ENCODE measurements at regions not wholly inside any gene's neighbourhood (a gene's known extent, or its start where the extent isn't known, plus 50 kb on each side); places are given as distances from the start of the nearest gene placed in this dataset.

DNA sequence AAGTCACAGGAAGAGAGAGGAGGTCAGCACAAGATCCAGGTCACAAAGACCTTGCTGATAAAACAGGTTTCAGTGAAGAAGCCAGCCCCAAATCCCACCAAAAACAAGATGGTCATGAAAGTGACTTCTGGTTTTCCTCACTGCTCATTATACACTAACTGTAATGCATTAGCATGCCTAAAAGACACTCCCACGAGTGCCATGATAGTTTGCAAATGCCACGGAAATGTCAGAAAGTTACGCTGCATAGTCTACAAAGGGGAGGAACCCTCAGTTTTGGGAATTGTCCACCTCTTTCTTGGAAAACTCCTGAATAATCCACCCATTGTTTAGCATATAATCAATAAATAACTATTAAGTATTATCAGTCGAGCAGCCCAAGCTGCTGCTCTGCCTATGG is 427.2 kb downstream of the RFPL4B start:
- no peaks in the 10 kb centered on the region for H3K9me3 ChIP-seq
- intact Hi-C loops (cut with DNase I) = loop anchor here in 2 of 4 donors (10.0 kb wide), 1 partner anchor 1130 kb away; no protein-coding TSS in a partner anchor
- H3K4me1 ChIP-seq (ENCODE audit: insufficient read depth) = no peaks in the 10 kb centered on the region
- H3K36me3 ChIP-seq = no peaks in the 10 kb centered on the region
- TF ChIP-seq CTCF (IDR thresholded peaks at IDR 0.05) (no peak), POLR2A (IDR thresholded peaks at IDR 0.05) (no peak), EP300 (IDR thresholded peaks at IDR 0.05) (no peak)
- H3K4me3 ChIP-seq = no peak overlapping the region
- H3K27me3 ChIP-seq = no peaks in the 10 kb centered on the region
- no peak for DNase-seq
- no peak overlapping the region for H3K27ac ChIP-seq
- WGBS, 3 donors = 74 to 82% (median 79%) methylated on average over 4 of the region's 4 CpGs

- TF ChIP-seq EP300 (IDR thresholded peaks at IDR 0.05) = no peak
- peak; percentile 40 to 80 (median 79) for TF ChIP-seq CTCF (IDR thresholded peaks at IDR 0.05)
- Histone ChIP-seq H3K9me3 (no peaks in the 10 kb centered on the region), H3K27ac (no peak overlapping the region), H3K4me1 (ENCODE audit: insufficient read depth) (no peaks in the 10 kb centered on the region), H3K27me3 (no peaks in the 10 kb centered on the region), H3K4me3 (no peak overlapping the region), H3K36me3 (no peaks in the 10 kb centered on the region)
- peak; percentile 51 to 80 (median 68) for DNase-seq
- intact Hi-C loops (cut with DNase I) = no loop called here
- 28 to 36% (median 32%) methylated on average over 9 of the region's 9 CpGs for WGBS, 3 donors
Measured at GRCh38 chr6:112780498-112781096, 433.5 kb downstream of the RFPL4B start.

- DNase-seq = no peak
- no peak for TF ChIP-seq EP300 (IDR thresholded peaks at IDR 0.05)
- no peak for TF ChIP-seq CTCF (IDR thresholded peaks at IDR 0.05)
- no peak for TF ChIP-seq POLR2A (IDR thresholded peaks at IDR 0.05)
- no peaks in the 10 kb centered on the region for H3K36me3 ChIP-seq
- WGBS, 3 donors = 77 to 87% (median 80%) methylated on average over 2 of the region's 2 CpGs
- intact Hi-C loops (cut with DNase I) = no loop called here
- no peak overlapping the region for H3K27ac ChIP-seq
- H3K4me1 ChIP-seq (ENCODE audit: insufficient read depth) = no peaks in the 10 kb centered on the region
- no peaks in the 10 kb centered on the region for H3K27me3 ChIP-seq
- no peaks in the 10 kb centered on the region for H3K9me3 ChIP-seq
- H3K4me3 ChIP-seq = no peak overlapping the region
Measured at GRCh38 chr6:112781241-112781640, 434.1 kb downstream of the RFPL4B start.

DNA sequence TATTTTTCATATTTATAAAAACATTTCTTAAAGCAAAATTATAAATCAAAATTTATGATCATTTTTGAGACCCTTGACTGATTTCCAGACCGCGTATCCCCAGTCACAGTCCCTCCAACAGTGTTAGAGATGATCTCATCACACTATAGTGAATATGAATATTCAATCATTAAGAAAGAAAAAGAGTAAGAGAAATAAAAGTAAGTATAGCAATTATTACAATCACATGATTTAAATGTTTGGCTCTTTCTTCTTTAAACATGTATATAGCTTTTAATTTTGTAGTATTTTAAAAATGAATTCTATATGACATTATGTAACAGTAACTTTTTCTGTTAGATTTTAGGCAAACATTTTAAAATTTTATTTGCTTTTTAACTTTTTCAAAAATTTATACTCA is 438.3 kb downstream of the RFPL4B start:
- H3K36me3 ChIP-seq = no peaks in the 10 kb centered on the region
- 93 to 96% (median 94%) methylated on average over 2 of the region's 2 CpGs for WGBS, 3 donors
- TF ChIP-seq CTCF (IDR thresholded peaks at IDR 0.05) (no peak), POLR2A (IDR thresholded peaks at IDR 0.05) (no peak), EP300 (IDR thresholded peaks at IDR 0.05) (no peak)

More for the DNA sequence above, 438.3 kb downstream of the RFPL4B start:
- Histone ChIP-seq H3K9me3 (no peaks in the 10 kb centered on the region), H3K4me1 (ENCODE audit: insufficient read depth) (no peaks in the 10 kb centered on the region), H3K27ac (no peak overlapping the region), H3K4me3 (no peak overlapping the region), H3K27me3 (no peaks in the 10 kb centered on the region)
- intact Hi-C loops (cut with DNase I) = no loop called here
- DNase-seq = no peak

Data from ovary (tissue), 7 donors.